HG02678 (cell line): ENCODE measurements at regions not wholly inside any gene's neighbourhood (a gene's known extent, or its start where the extent isn't known, plus 50 kb on each side); places are given as distances from the start of the nearest gene placed in this dataset.
"Not testable (repeated sequence)": the region's sequence is repeated elsewhere in the genome, so short reads cannot be mapped to it uniquely, and the experiment has no call there.

Source experiments
- ATAC-seq: cut with Tn5 transposase; IDR thresholded peaks from one replicate; pipeline ENCODE4 v1.9.1; 2021; ENCODE audit warnings: mild to moderate bottlenecking, moderate library complexity; ENCODE audit not compliant: unreplicated experiment

GRCh38 chr10:120109725-120110124, 217.2 kb downstream of the SEC23IP start:
- ATAC-seq = not testable (repeated sequence)

GRCh38 chr10:120110196-120110595, 217.7 kb downstream of the SEC23IP start:
- ATAC-seq = no peak

GRCh38 chr10:120111628-120112027, 219.1 kb downstream of the SEC23IP start:
- no peak for ATAC-seq

- ATAC-seq = no peak
Observed at GRCh38 chr10:120112809-120113208, 220.3 kb downstream of the SEC23IP start.

- no peak for ATAC-seq
Observed at GRCh38 chr10:120115959-120116358, 223.4 kb downstream of the SEC23IP start.

GRCh38 chr10:120121768-120122167, 229.2 kb downstream of the SEC23IP start:
- no peak for ATAC-seq

GRCh38 chr10:120131183-120131582, 238.7 kb downstream of the SEC23IP start:
- ATAC-seq = no peak

- ATAC-seq = no peak
Observed at GRCh38 chr10:120132811-120133210, 240.3 kb downstream of the SEC23IP start.

GRCh38 chr10:120138689-120139088, 246.2 kb downstream of the SEC23IP start:
- ATAC-seq = no peak

- no peak for ATAC-seq
Observed at GRCh38 chr10:120145107-120145506, 252.6 kb downstream of the SEC23IP start.

- ATAC-seq = no peak
Observed at GRCh38 chr10:120156614-120157274, 264.2 kb downstream of the SEC23IP start.

- no peak for ATAC-seq
Observed at GRCh38 chr10:120161111-120161510, 268.6 kb downstream of the SEC23IP start.

- no peak for ATAC-seq
Observed at GRCh38 chr10:120162471-120162870, 269.9 kb downstream of the SEC23IP start.

- no peak for ATAC-seq
Observed at GRCh38 chr10:120172356-120172755, 279.8 kb downstream of the SEC23IP start.

GRCh38 chr10:120174491-120174890, 282.0 kb downstream of the SEC23IP start:
- no peak for ATAC-seq

- ATAC-seq = no peak
Observed at GRCh38 chr10:120177330-120177729, 279.7 kb upstream of the PLPP4 start.

- ATAC-seq = no peak
Observed at GRCh38 chr10:120180160-120180559, 276.9 kb upstream of the PLPP4 start.

GRCh38 chr10:120181154-120181553, 275.9 kb upstream of the PLPP4 start:
- ATAC-seq = no peak

GRCh38 chr10:120182431-120182830, 274.6 kb upstream of the PLPP4 start:
- no peak for ATAC-seq

- ATAC-seq = no peak
Observed at GRCh38 chr10:120183546-120183945, 273.5 kb upstream of the PLPP4 start.

- no peak for ATAC-seq
Observed at GRCh38 chr10:120184547-120185337, 272.3 kb upstream of the PLPP4 start.

GRCh38 chr10:120186506-120186905, 270.5 kb upstream of the PLPP4 start:
- no peak for ATAC-seq
